GM12874 (cell line): ENCODE measurements at regions not wholly inside any gene's neighbourhood (a gene's known extent, or its start where the extent isn't known, plus 50 kb on each side); places are given as distances from the start of the nearest gene placed in this dataset.

Experiments
- TF ChIP-seq, protein P1 (sequence below): IDR thresholded peaks from 2 replicates; pipeline ENCODE4 v1.5.1; 2011; ENCODE audit warnings: low read depth, mild to moderate bottlenecking, control low read depth, low read length, moderate library complexity; ENCODE audit not compliant: insufficient read depth

DNA sequence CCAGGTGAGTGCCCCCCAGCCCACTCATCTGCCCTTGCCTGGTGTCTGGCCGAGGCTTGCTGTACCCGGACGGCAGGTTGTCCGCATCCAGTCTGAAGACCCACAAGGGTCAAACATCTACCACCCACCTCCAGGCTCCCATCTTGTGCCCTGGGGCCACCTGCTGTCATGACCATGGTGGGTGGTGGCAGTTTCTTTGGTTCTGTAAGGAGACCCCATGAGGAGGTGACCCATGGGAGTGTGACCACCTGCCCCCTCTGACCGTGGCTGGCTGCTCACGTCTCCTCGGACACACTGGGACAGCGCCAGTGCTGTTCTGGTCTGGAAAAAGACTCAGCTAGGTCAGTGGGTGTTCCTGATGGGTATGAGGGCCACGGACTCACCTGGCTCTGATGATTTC is 93.9 kb downstream of the TEX29 start:
- TF ChIP-seq, protein P1, sequence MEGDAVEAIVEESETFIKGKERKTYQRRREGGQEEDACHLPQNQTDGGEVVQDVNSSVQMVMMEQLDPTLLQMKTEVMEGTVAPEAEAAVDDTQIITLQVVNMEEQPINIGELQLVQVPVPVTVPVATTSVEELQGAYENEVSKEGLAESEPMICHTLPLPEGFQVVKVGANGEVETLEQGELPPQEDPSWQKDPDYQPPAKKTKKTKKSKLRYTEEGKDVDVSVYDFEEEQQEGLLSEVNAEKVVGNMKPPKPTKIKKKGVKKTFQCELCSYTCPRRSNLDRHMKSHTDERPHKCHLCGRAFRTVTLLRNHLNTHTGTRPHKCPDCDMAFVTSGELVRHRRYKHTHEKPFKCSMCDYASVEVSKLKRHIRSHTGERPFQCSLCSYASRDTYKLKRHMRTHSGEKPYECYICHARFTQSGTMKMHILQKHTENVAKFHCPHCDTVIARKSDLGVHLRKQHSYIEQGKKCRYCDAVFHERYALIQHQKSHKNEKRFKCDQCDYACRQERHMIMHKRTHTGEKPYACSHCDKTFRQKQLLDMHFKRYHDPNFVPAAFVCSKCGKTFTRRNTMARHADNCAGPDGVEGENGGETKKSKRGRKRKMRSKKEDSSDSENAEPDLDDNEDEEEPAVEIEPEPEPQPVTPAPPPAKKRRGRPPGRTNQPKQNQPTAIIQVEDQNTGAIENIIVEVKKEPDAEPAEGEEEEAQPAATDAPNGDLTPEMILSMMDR = no peak

DNA sequence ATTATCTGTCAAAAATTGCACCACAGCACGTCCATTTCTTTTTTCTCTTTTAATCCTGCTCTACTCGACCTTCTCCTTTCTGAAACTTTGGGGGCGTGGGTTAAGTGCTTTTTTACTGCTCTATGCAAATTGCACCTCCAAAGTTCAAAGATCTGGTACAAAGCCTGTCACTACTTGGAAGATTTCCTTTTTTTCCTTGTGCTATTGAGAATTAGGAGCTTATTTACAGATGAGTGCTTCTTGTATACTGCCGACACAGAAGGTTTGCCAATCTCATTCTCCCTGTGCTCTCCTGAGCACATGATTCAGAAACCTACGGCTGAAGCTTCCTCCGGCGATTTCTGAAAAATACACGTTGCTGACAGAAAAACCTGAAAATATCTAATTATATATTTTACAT is 94.8 kb downstream of the TEX29 start:
- TF ChIP-seq, protein P1 = no peak

DNA sequence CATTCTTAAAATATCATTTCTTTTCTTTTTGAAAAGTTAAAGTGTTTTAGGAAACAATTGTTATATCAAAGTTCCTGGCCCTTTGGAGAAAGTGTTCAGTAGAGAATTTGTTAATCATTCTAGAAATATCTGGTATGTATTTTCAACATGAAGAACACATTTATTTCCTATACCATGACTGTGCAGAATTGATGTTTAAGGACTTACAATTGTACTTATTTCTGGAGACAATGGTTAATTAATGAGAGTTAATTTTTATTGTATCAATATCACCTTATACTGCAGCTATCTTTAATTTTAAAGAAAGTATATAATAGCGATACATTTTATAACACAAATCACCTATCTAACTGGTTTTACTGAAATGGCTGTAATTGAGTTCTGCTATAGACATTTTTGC is 95.3 kb downstream of the TEX29 start:
- TF ChIP-seq, protein P1 = no peak

DNA sequence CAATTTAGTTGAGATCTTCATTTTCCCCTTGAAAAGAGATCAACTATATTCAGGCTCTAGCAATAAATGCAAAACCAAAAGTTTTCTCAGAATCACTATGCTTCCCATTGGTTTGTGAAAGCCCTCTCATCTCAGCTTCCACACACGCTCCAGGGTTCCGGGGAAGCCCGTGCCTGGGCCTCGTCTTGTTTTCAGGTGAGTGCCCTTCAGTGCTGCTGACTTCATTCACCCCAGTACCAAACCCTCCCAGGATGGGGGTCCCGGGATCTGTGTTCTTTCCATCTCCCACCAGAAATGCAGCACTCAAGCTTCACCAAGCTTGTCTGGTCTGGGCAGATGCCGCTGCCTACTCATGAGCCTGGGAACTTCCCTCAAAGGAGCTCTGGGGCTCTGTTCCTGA is 97.7 kb downstream of the TEX29 start:
- TF ChIP-seq, protein P1 = no peak

DNA sequence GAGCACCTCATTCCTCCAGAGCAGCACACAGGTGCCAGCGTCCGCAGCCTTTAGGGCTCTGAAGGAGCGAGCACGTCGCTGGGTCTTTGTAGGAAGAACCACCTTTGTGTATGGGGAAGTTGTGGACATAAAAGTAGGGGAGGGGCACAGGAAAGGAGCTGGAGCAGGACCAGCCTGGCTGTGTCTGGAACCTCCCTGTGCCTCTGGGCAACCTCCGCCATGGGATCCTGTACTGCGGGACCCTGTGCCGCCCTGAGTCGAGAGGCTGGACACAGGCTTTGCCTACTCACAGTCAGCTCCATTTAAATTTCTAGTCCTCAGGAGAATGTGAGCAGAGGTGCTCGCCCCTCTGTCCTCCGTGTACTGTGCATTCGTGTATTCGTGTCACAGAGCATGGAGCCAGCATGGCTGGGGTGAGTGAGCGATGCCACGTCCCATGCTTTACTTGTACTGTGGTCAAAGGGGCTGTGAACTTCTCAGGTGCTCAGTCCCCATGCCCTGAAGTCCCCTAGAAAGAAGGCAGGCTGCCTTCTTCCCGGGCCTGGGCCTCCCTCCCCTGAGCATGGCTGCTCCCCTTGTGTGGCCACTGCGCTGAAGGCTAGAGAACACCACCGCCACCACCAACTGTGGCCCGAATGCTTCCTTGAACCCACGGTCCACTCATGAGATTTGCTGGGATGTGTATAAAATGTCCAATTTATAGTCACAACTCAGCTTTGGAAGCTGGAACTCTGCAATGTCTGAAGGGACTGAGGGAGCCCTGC is 99.9 kb downstream of the TEX29 start:
- TF ChIP-seq, protein P1 = no peak

DNA sequence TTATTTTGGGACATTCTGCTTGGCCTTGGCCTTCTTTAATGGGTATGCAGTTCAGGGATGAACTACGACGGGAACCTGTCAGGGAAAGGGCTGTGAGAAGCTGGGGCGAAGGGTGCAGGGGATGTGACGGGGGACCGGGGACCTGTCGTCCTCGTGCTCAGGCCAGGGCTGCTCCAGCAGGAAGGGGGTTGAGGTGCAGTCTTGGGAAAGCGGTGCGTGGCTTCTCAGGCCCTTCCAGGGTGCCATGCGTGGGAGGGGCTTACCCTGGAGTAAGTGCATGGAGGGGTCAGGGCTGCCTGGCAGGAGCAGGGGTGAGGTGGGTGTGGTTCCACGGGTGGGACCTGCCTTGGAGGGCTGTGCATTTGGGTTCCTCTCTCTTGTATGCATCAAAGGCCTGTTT is 100.8 kb downstream of the TEX29 start:
- TF ChIP-seq, protein P1 = no peak

DNA sequence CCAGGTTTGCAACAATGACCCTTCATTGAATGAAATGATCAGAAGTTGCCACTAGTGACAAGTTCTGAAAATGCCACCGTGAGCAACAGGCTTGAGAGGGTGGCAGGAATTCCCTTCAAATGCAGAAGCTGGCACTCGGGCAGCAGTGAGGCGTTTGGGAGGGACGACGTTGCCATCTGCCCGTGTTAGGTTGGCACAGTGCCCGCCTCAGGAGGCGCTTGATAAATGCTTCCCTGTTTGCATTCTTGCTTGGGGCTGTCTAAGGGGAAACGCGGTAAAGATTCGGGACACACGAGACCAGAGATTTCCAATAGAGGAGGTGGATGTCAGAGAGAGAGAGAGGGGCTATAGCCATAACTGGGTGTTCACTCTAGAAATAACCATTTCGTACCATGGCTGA is 101.9 kb downstream of the TEX29 start:
- TF ChIP-seq, protein P1 = no peak
